ENCODE measurements at regions not wholly inside any gene's neighbourhood (a gene's known extent, or its start where the extent isn't known, plus 50 kb on each side); places are given as distances from the start of the nearest gene placed in this dataset.
"Not testable (repeated sequence)": the region's sequence is repeated elsewhere in the genome, so short reads cannot be mapped to it uniquely, and the experiment has no call there.

DNA sequence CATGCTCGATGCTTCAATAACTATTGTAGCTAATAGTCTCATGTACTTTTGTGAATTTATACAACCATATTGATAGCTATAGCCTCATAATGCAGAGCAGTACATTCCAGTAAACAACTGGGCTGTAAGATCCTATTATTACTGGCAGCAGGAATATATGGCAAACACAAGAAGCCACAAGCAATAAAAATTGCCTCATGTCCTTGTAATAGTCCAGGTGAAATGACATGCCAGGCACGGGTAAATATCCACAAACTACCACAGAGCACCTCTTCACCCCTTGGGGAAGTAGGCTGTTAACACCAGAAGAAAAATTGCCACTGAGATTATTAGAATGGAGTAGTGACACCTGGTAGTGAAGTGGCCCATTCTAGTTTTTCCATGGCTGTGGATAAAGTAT lies 158.3 kb downstream of the MTX2 start:
- no peak for DNase-seq

DNA sequence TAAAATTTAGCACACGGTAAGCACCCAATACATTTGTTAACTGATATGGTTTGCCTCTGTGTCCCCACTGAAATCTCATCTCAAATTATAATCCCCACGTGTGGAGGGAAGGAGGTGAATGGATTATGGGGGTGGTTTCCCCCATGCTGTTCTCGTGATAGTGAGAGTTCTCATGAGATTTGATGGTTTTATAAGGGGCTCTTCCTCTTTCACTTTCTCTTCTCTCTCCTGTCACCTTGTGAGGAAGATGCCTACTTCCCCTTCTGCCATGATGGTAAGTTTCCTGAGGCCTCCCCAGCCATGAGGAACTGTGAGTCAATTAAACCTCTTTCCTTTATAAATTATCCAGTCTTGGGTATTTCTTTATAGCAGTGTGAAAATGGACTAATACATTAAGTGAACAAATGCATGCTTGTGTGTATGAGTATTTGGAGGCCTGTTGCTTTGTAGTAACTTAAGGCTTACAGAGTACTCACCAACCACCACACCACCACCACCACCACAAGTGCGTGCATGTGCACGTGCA lies 159.8 kb downstream of the MTX2 start:
- DNase-seq = not testable (repeated sequence)

DNA sequence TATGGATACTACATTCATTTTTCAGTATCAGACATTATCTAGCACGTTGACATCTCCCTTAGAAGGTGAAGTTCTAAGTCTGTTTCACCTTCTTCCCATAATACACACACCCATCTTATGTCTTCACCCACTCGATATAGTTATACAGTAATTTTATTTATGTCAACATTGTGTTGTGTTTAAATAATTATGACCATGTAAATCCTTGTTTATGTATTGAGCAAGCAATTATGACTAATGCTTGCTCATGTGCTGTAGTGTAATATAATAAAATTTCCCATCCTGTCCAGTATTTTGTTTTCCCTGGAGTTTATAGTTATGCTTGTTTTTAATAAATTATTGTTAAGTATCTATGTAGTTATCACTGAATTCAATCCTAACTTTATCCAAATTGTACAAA lies 163.2 kb downstream of the MTX2 start:
- no peak for DNase-seq

DNA sequence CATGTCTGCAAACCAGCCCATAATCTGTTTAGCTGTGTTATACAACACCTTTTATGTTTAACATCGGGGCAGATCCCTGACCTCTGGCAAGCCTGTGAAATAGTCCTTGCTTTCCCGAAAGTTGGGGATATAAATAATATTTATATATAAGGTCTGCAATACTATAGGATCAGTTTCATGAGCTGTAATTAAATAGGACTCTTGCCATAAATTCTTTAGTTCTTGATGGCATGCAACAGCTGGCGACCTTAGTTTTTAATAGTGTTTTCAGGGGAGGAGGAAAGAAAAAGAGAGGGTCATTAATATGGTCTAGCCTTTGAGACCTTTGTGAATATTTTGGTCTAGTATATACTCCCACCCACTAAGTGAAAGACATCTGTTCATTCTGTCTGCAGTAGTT lies 166.5 kb downstream of the MTX2 start:
- no peak for DNase-seq

DNA sequence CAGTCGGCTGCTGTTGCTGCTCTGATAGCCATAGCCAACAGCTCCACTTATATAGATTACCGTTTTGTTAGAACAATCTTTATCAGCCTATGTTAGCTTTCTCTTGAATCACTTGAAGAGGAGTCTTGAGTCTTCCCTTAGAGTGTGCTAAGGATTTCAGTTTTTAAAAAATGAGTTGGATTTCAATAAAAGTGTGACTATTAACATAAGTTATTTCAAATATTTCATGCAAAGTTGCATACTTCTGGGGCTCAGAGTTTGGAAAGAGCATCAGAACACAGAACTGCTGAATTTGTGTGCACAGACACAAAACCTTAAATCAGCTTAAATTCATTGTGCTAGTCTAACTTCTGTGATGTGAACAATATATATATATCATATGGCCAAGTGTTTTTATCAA lies 174.7 kb downstream of the MTX2 start:
- no peak for DNase-seq

DNA sequence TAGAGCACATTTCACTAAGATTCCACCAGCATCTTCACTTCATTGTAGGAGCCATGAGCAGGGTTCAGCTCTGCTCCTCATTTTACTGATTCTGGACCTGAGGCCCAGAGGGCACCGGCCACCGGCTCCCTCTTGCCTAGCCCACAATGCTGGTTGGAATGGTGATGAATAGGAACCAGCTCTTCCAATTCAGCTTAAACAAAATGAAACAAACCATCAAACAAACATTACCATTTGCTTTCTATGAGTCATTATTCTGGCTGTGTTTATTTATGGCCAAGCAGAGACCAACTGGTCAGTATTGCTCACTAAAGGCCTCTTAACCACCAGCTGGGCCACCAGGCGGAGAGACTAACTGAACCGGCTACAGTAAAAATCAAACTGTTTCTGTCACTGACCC lies 176.7 kb downstream of the MTX2 start:
- no peak for DNase-seq

DNA sequence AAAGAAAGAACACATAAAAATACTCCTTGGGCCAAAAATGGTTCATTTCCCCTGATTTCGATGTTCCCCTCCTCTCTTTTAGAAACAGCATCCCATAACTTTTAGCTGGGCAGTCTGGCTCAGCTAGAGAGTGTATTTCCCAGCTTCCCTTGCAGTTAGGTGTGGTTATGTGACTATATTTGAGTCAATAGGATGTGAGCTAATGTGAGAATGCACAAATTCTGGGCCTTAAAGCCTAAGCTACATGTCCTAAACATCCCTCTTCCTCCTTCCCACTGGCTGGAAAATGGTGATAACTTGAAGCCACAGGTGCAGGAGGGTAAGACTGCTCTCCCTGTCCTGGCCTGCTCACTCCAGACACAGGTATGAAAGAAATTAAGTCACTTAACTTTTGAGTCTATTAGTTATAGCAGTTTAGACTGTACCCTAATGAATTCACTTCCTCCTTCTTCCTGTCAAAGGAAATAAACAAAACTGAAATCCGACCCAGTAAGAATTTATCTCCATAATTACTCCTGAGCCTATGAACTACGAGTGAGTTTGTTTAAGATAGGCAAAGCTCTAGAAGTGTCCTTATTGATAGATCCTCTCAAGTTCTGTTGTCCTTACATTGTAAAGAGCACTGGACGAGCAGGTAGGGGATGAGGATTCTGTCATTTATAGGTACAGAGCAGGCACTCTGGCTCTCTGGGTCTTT lies 177.6 kb downstream of the MTX2 start:
- DNase-seq = no peak

DNA sequence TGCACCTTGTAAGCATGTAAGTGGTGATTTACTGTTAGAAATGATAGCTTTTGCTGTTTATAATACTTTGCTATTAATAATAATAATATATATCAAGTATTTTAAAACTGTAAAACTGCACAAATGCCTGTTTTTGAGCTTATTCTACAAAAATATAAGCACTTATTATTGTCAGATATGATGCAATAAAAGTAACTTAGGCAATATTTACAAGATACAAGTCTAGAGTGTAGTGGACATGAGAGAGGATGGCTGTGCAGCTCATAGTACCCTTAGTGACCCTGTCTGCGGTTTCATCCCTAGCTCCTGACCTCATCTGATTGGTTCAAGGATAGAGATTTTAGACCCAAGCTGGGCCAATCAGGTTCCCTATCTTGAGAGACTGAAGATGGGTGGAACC lies 178.4 kb downstream of the MTX2 start:
- no peak for DNase-seq

DNA sequence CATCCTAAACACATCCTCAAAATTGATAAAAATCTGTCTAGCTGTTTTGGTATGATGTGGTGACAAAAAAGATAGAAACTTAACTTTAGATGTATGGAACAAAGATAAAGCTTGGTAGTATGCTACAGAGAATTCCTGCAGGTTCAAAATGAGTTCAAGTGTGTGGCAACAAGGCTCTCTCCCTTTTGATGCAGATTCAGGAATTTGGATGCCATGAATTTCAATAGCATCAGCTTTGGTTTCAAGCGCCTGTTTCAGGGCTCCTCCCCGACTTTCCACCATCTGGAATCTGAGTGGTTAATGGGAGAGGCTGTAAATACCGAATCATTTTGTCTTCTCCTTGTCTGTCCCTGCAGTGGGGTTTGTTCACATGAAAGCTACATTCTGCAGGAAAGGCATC lies 180.6 kb downstream of the MTX2 start:
- no peak for DNase-seq

DNA sequence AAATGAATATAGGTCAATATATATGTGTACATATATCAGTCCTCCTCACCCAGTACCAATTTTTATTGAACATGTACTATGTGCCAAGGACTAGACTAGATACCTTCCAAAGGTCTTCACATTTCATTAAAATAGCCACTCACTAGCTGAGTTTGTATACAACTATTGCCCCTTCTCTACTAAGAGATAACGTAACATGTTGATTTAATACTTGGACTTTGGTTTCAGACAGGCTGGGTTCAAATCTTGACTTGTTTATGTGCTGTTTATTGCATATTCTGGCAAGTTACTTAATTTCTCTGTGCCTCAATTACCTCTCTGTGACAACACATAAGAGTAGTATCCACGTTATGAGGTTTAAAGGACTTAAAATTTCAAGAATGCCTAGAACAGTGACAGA lies 184.5 kb downstream of the MTX2 start:
- no peak for DNase-seq

DNA sequence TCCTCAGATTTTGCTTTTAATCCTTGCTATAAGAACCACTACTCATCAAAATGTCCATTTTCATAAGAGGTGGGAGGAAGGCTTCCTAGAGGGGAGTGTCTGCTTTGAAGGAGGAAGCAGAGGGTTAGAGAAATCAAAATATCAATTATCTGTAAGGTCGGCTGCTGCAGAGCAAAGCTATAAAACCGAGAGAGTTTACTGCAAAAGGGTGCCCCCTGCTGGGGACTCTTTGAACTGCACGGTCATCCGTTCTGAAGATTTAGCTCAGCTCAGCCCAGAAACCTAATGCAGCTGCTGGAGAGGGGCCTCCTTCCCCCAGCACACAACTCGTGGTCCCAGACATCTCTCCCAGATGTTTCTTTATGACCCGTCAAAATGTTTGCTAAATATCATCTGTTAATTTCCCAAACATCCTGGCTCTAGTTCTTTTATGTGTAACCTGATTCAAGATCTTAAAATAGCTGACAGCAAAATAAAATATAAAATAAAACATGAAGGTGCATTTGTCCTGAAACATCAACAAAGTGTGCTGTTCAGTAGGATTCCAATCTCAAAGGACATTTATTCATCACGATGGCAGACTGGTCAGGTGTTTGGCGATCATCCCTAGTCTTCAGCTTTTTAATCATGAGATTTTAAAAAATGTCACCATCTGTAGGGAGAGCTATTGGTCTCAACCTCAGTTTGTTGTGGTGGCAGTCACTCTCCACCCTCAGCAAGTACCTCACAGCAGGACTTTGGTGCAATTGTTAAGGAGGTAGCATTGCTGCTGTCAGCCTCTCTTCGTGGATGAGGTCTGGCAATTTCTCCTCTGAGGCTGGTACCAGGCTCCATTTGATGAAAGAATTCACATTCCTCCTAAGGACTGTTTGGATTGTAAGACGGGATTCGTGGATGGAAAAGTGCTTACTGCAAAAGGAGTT lies 185.9 kb downstream of the MTX2 start:
- DNase-seq = peak; percentile 43

DNA sequence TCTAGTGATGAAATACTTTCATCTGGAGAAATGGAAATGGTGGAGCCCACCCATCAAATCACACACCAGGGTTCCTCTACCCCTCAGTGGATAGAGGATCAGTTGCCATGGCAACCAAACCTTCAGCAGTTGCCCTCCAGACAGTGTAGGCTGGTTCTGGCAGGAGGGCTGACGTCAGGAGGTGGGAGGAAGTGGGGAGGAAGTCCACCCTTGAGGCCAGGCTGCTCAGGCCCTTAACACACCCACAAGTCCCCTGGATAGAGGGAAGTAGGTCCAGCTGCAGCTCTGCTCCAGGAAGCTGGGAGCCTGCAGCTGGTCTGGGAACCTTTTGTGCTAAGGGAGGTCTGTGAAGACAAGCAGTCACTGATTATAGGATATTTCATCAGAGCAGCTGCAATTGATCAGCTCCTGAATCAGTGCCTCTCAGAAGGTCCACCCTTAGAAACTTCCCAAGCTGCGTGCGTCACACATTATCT lies 186.6 kb downstream of the MTX2 start:
- DNase-seq = no peak

DNA sequence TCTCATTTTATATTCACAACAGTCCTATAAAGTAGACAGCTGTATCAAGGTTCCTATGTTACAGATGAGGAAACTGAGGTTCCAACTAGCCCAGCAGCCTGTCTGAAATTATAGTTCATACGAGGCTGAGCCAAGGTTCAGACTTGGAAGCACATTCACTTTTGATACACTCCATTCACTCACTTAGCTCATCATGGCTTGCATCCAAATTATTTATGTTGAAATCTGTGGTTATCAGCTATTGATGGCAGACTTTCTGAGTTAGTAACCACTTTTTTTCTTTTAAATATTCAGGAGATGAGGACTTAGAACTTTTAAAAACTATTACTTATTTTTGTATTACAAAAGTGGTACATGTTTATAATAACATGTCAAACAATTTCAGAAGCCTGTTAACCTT lies 188.2 kb downstream of the MTX2 start:
- DNase-seq = no peak

DNA sequence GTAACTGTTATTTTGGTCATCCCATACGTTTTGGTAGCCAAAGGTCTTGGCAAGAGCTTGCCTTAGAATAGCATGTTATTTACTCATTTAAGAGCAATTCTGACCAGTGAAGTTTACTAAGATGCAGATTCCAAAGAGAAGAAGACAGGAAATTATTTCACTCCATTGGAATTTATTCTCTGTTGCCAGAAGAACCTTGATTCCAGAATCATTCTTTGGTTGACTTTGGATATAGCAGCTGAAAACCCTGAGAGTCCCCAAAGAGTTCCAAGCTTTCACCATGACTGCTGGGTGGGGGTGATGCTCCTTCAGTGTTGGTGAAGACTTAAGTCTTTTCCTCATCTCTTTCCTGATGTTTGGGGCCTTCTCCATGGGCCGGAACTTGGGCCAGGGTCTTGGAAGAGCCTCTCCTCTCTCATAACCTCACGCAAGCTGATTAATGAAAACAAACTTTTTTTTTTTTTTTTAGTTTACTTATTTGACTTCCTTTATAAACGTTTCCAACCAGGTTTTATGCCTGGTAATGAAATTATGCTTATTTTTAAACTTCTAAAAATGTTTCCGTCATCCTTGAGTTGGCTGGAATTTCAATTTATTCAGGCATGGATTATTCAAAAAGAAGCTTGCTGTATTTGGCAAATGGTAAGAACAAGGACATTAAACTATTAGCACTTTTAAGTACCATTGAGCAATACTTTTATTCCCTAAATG lies 192.0 kb downstream of the MTX2 start:
- no peak for DNase-seq

DNA sequence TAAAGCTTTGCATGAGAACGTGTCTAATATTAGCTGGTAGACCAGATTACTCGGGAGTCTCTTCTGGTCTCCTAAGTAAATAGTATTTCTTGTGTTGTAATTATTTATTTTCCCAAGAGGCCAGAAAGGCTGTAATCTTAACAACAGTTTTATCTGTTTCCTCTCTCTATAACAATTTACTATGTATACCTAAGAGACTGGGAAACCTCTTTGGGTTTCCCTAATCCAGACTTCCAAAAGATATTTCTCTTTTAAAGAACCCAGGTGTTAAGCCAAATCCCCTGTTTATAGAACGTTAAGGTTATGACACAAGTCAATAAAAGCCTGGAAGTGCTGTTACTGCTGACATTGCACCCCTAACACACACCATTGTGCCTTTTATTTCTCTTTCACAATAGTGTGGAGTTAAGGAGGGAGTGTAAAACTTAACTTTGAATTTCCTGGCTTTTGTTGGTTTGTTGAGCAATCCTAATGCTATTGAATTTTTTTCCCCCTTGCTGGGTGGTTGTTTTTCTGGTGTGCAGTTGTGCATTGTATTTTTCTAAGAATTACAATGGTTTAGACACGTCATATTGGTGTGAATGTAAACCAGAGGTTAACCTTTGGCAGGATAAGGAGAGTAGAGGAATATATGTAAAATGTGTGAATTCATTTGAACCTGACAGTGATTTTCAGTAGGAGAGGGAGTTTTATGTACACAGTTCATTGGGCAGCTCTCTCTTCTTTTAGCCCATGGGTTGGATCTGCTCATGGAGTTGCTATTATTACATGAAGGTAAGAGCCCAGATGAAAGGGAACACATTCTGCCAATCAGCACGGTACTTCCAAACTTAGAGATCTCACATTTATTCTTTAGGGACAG lies 192.8 kb downstream of the MTX2 start:
- DNase-seq = no peak

DNA sequence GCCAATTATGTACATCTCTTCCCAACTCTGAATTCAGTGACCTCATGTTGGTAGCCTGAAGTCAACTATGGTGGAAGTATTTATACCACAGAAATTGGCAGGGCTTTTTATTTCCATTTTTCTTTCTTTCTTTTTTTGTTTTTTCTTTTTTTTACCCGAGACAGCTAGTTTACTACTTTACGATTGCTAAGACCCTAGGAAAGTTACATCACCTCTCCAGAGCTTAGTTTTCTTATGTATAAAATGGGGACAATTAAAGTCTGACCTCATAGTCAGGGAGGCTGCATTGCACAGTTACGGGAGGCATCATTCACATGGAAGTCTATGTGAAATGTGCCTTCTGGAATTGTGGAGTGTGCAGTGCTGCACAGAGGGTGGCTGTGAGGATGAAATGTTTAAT lies 194.3 kb downstream of the MTX2 start:
- DNase-seq = no peak

DNA sequence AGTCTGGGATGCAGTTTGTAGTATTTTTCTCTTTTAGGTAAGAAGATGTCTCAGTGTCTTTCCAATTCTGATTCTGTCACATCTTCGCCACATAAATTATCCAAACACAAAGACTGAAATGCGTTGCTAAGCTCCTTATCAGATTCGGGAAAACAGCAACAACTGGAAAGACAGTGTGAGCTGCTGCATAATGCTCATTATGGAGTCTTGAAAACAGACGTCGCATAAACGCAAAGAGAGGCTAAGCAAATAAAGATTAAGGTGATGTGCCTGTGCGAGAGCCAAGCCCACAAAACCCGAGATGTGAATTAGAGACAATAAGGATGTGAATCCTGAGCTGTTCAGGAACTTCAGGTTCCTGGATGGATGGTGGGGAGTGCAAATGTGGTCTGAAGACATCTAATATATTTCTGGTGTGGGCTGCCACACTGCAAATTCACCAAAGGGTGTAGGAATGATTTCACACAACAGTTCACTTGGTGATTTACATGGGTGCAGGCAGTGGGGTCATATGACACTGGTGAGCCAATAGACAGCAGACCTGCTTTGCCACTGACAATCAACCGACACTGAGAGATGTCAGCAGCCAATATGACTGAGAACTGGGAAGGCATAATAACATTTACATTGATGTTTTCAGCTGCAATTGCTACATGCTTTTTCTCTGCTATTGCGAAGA lies 195.8 kb downstream of the MTX2 start:
- DNase-seq = no peak

DNA sequence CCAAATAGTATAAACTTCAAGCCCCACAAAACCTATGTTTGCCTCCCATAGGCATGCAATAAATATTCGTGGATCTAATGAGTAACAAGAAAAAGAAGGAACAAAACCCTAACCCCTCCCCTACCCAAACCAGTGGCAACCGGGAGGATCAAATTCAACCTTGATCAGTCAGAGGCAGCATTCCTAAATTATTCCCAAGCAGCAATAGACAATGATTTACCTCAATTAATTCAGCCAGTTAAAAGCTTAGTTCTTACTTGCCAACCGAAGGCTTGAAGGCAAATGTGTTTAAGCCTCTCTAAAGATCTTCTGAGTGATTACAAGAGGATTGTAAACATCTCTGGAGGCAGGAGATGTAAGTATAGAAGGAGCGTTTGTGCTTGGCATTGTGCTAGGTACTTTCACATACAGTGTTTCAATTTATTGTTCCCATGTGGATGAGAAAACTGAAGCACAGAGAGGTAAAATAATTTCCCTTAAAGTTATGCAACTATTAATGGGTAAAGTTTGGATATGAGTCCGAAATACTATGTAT lies 197.7 kb downstream of the MTX2 start:
- no peak for DNase-seq

DNA sequence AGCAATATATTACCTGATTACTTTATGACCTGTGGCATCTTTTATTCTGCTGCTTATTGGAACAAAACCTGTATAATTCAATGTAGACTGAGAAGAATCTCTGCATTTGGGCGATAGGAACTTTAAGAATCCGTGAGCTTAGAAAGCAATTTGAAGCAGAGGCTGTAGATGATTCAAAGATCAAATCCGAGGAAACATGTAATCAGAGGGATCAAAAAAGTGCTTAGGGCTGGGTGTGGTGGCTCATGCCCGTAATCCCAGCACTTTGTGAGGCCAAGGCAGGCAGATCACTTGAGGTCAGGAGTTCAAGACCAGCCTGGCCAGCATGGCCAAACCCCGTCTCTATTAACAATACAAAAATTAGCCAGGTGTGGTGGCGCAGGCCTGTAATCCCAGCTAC lies 198.4 kb downstream of the MTX2 start:
- DNase-seq = no peak

DNA sequence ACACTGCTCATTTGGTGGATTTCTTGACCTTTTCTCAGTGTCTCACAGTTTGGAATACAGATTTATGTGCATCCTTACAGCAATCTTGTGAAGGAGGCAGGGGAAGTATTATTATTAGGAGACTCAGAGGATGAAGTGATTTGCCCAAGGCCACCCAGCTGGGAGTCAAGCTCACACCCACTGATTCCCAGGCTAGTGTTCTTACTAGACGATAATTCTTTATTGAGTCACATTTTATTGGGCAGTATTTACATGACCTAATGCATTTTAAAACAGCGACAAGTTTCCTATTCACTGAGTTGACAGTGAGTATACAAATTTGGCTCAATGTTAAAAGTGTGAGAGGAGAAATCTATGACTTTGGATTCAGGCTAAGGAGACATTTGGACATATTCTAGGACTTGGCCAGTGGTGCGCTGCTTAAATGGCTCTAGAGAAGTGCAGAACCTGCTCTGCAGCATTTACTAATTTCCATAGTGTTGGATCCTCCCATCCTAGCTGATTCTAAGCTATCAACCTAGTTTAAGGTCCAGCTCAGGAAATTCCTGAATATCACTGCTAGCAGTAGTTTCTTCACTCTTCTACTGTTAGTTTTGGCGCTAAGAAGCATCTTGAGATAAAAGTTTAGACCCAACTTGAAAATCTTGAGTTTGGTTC lies 199.3 kb downstream of the MTX2 start:
- DNase-seq = no peak

DNA sequence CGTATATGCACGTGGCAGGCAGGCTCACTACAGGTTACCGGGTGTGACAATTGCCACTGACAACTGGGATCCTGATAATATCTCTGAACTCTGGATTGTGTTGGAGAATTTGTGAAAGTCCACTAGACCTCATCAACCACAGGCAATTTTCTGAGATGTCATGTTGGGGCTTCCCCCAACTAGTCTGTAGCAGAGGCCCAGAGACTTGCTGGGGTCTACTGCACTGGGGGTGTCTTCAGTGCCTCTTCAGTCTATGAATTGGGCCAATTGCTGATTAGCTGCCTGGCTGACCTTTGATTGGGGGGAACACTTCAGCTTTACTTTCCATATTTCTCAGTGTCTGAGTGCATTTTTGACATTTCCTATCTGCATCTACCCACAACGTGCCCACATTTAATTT lies 201.5 kb downstream of the MTX2 start:
- no peak for DNase-seq
